ENCODE measurements at regions not wholly inside any gene's neighbourhood (a gene's known extent, or its start where the extent isn't known, plus 50 kb on each side); places are given as distances from the start of the nearest gene placed in this dataset.

GRCh38 chr15:62833646-62834045 is 208.9 kb upstream of the TPM1 start:
- H3K36me3 ChIP-seq (replicated peaks; ENCODE audit: insufficient read depth, low read length), result no peaks in the 10 kb centered on the region
- H3K4me1 ChIP-seq (ENCODE audit: low read length), result no peaks in the 10 kb centered on the region

GRCh38 chr15:62834686-62835329 is 207.7 kb upstream of the TPM1 start:
- Histone ChIP-seq H3K9ac (ENCODE audit: low read length) (no peak overlapping the region), H2AFZ (ENCODE audit: low read length) (no peak overlapping the region), H3K4me3 (ENCODE audit: low read length) (no peak overlapping the region), H3K36me3 (replicated peaks; ENCODE audit: insufficient read depth, low read length) (no peaks in the 10 kb centered on the region), H3K27ac (ENCODE audit: low read length) (no peak overlapping the region), H3K9me2 (replicated peaks; ENCODE audit: insufficient read depth, low read length) (no peaks in the 10 kb centered on the region), H3K27me3 (replicated peaks; ENCODE audit: insufficient read depth, low read length) (no peaks in the 10 kb centered on the region), H3K4me2 (ENCODE audit: low read depth, low read length) (no peak overlapping the region), H3F3A (ENCODE audit: insufficient read depth, low read length) (no peaks in the 10 kb centered on the region), H3K4me1 (ENCODE audit: low read length) (no peaks in the 10 kb centered on the region), H4K20me1 (ENCODE audit: insufficient read depth, low read length) (no peaks in the 10 kb centered on the region), H3K79me2 (ENCODE audit: low read length) (no peaks in the 10 kb centered on the region), H3K9me3 (replicated peaks; ENCODE audit: insufficient read depth, low read length) (no peaks in the 10 kb centered on the region)
- TF ChIP-seq EZH2phosphoT487 (IDR thresholded peaks at IDR 0.05; ENCODE audit: low read length), result no peak
- no peak for TF ChIP-seq EZH2 (optimal IDR thresholded peaks at IDR 0.05; ENCODE audit: low read depth, low read length)
- TF ChIP-seq CTCF (IDR thresholded peaks at IDR 0.05; ENCODE audit: low read length), result no peak
- no peak for DNase-seq

More at GRCh38 chr15:62833646-62834045, 208.9 kb upstream of the TPM1 start:
- Histone ChIP-seq H3K9ac (ENCODE audit: low read length) (no peak overlapping the region), H3K79me2 (ENCODE audit: low read length) (no peaks in the 10 kb centered on the region), H2AFZ (ENCODE audit: low read length) (no peak overlapping the region), H3K4me3 (ENCODE audit: low read length) (no peak overlapping the region), H3K9me3 (replicated peaks; ENCODE audit: insufficient read depth, low read length) (no peaks in the 10 kb centered on the region), H3K9me2 (replicated peaks; ENCODE audit: insufficient read depth, low read length) (no peaks in the 10 kb centered on the region), H3F3A (ENCODE audit: insufficient read depth, low read length) (no peaks in the 10 kb centered on the region), H3K27ac (ENCODE audit: low read length) (no peak overlapping the region), H4K20me1 (ENCODE audit: insufficient read depth, low read length) (no peaks in the 10 kb centered on the region), H3K4me2 (ENCODE audit: low read depth, low read length) (no peak overlapping the region), H3K27me3 (replicated peaks; ENCODE audit: insufficient read depth, low read length) (no peaks in the 10 kb centered on the region)
- TF ChIP-seq EZH2 (optimal IDR thresholded peaks at IDR 0.05; ENCODE audit: low read depth, low read length), result no peak
- TF ChIP-seq EZH2phosphoT487 (IDR thresholded peaks at IDR 0.05; ENCODE audit: low read length), result no peak
- no peak for TF ChIP-seq CTCF (IDR thresholded peaks at IDR 0.05; ENCODE audit: low read length)
- DNase-seq, result no peak

- no peaks in the 10 kb centered on the region for H4K20me1 ChIP-seq (ENCODE audit: insufficient read depth, low read length)
- TF ChIP-seq EZH2 (optimal IDR thresholded peaks at IDR 0.05; ENCODE audit: low read depth, low read length) (no peak), EZH2phosphoT487 (IDR thresholded peaks at IDR 0.05; ENCODE audit: low read length) (no peak), CTCF (IDR thresholded peaks at IDR 0.05; ENCODE audit: low read length) (no peak)
- no peaks in the 10 kb centered on the region for H3K9me2 ChIP-seq (replicated peaks; ENCODE audit: insufficient read depth, low read length)
- H3K4me2 ChIP-seq (ENCODE audit: low read depth, low read length), result no peak overlapping the region
- no peaks in the 10 kb centered on the region for H3K9me3 ChIP-seq (replicated peaks; ENCODE audit: insufficient read depth, low read length)
- no peak overlapping the region for H3K27ac ChIP-seq (ENCODE audit: low read length)
- no peaks in the 10 kb centered on the region for H3F3A ChIP-seq (ENCODE audit: insufficient read depth, low read length)
- H3K4me3 ChIP-seq (ENCODE audit: low read length), result no peak overlapping the region
- H3K79me2 ChIP-seq (ENCODE audit: low read length), result no peaks in the 10 kb centered on the region
- no peaks in the 10 kb centered on the region for H3K27me3 ChIP-seq (replicated peaks; ENCODE audit: insufficient read depth, low read length)
- no peaks in the 10 kb centered on the region for H3K4me1 ChIP-seq (ENCODE audit: low read length)
- H3K36me3 ChIP-seq (replicated peaks; ENCODE audit: insufficient read depth, low read length), result no peaks in the 10 kb centered on the region
- no peak for DNase-seq
- H2AFZ ChIP-seq (ENCODE audit: low read length), result no peak overlapping the region
- H3K9ac ChIP-seq (ENCODE audit: low read length), result no peak overlapping the region
Measured at GRCh38 chr15:62835351-62835750, 207.2 kb upstream of the TPM1 start.

All from MM.1S (cell line).